ENCODE measurements at regions not wholly inside any gene's neighbourhood (a gene's known extent, or its start where the extent isn't known, plus 50 kb on each side); places are given as distances from the start of the nearest gene placed in this dataset.

- DNase-seq (ENCODE audit: unreplicated experiment) = no peak
- TF ChIP-seq CTCF (IDR thresholded peaks at IDR 0.05; ENCODE audit: unreplicated experiment) = no peak
- Mint-ChIP-seq H3K4me3 (ENCODE audit: unreplicated experiment) (no peak overlapping the region), H3K36me3 (ENCODE audit: insufficient read depth, unreplicated experiment) (no peaks in the 10 kb centered on the region), H3K9me3 (ENCODE audit: unreplicated experiment) (no peaks in the 10 kb centered on the region), H3K27me3 (ENCODE audit: insufficient read depth, unreplicated experiment) (no peaks in the 10 kb centered on the region), H3K4me1 (ENCODE audit: insufficient read depth, unreplicated experiment) (no peaks in the 10 kb centered on the region), H3K27ac (ENCODE audit: low read depth, unreplicated experiment) (no peak overlapping the region)
- CTCF ChIA-PET = no interaction called here
- intact Hi-C loops (cut with micrococcal nuclease) = no loop called here
- POLR2A ChIA-PET = no interaction called here
- no TSS peak for BruUV-seq (replicated peaks)
Observed at GRCh38 chr4:32251926-32252325, 1531.8 kb downstream of the PCDH7 start.

DNA sequence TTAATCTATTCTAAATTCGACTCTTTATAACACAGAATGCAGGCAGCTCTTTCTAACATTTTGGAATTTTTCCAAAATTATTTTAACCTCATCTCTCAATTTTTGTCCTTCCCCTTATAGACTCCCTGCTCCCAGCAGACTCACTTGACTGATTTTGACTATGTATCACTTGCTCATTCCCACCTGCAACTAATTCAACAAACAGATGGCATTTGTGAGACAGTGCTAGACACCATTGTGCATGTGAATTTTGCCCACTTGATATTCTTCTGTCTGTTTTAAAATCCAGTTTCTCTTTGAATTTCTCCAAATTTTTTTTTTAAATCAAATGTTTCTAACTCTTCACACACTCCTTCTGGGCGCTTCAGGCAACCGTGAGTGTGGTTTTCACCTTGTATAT is 1534.0 kb downstream of the PCDH7 start:
- H3K4me3 Mint-ChIP-seq (ENCODE audit: unreplicated experiment) = no peak overlapping the region
- TF ChIP-seq CTCF (IDR thresholded peaks at IDR 0.05; ENCODE audit: unreplicated experiment) = no peak
- ChIA-PET CTCF (interaction anchor here (0.6 to 0.7 kb wide), 2 partner anchors 12 to 138 kb away, joined by 3 read pairs; no protein-coding TSS in a partner anchor), POLR2A (no interaction called here)
- no peak overlapping the region for H3K27ac Mint-ChIP-seq (ENCODE audit: low read depth, unreplicated experiment)
- H3K9me3 Mint-ChIP-seq (ENCODE audit: unreplicated experiment) = no peaks in the 10 kb centered on the region
- H3K4me1 Mint-ChIP-seq (ENCODE audit: insufficient read depth, unreplicated experiment) = no peaks in the 10 kb centered on the region
- BruUV-seq (replicated peaks) = no TSS peak
- no peak for DNase-seq (ENCODE audit: unreplicated experiment)
- no peaks in the 10 kb centered on the region for H3K36me3 Mint-ChIP-seq (ENCODE audit: insufficient read depth, unreplicated experiment)
- no peaks in the 10 kb centered on the region for H3K27me3 Mint-ChIP-seq (ENCODE audit: insufficient read depth, unreplicated experiment)
- intact Hi-C loops (cut with micrococcal nuclease) = no loop called here

DNA sequence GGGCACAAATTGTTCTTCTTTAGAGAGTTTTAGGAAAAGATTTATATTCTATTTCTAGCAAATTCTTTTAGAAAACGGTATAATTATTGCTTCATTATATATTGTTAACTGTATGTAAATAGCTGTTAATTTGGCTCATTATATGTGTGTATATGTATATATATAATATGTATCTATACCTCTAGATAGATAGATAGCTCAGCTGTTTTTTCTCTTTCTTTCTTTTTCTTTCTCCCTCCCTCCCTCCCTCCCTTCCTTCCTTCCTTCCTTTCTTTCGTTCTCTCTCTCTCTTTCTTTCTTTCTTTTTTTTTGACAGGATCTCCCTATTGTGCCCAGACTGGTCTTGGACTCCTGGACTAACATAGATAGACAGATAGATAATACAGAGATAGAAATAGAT is 1538.8 kb downstream of the PCDH7 start:
- ChIA-PET CTCF (no interaction called here), POLR2A (no interaction called here)
- intact Hi-C loops (cut with micrococcal nuclease) = loop anchor here (5.0 kb wide), 1 partner anchor 797 kb away; no protein-coding TSS in a partner anchor
- no peak for TF ChIP-seq CTCF (IDR thresholded peaks at IDR 0.05; ENCODE audit: unreplicated experiment)
- H3K27me3 Mint-ChIP-seq (ENCODE audit: insufficient read depth, unreplicated experiment) = no peaks in the 10 kb centered on the region
- no peak for DNase-seq (ENCODE audit: unreplicated experiment)
- no peaks in the 10 kb centered on the region for H3K36me3 Mint-ChIP-seq (ENCODE audit: insufficient read depth, unreplicated experiment)
- no TSS peak for BruUV-seq (replicated peaks)
- no peak overlapping the region for H3K4me3 Mint-ChIP-seq (ENCODE audit: unreplicated experiment)
- no peaks in the 10 kb centered on the region for H3K9me3 Mint-ChIP-seq (ENCODE audit: unreplicated experiment)
- H3K4me1 Mint-ChIP-seq (ENCODE audit: insufficient read depth, unreplicated experiment) = no peaks in the 10 kb centered on the region
- H3K27ac Mint-ChIP-seq (ENCODE audit: low read depth, unreplicated experiment) = no peak overlapping the region

- Mint-ChIP-seq H3K27ac (ENCODE audit: low read depth, unreplicated experiment) (no peak overlapping the region), H3K4me1 (ENCODE audit: insufficient read depth, unreplicated experiment) (no peaks in the 10 kb centered on the region), H3K9me3 (ENCODE audit: unreplicated experiment) (no peaks in the 10 kb centered on the region), H3K36me3 (ENCODE audit: insufficient read depth, unreplicated experiment) (no peaks in the 10 kb centered on the region), H3K4me3 (ENCODE audit: unreplicated experiment) (no peak overlapping the region), H3K27me3 (ENCODE audit: insufficient read depth, unreplicated experiment) (no peaks in the 10 kb centered on the region)
- POLR2A ChIA-PET = no interaction called here
- intact Hi-C loops (cut with micrococcal nuclease) = loop anchor here (10.0 kb wide), 1 partner anchor 1546 kb away; no protein-coding TSS in a partner anchor
- DNase-seq (ENCODE audit: unreplicated experiment) = no peak
- BruUV-seq (replicated peaks) = no TSS peak
- TF ChIP-seq CTCF (IDR thresholded peaks at IDR 0.05; ENCODE audit: unreplicated experiment) = no peak
- CTCF ChIA-PET = no interaction called here
Observed at GRCh38 chr4:32261196-32261595, 1541.0 kb downstream of the PCDH7 start.

Data from MCF 10A (cell line).